IMR-90 (cell line): ENCODE measurements at regions not wholly inside any gene's neighbourhood (a gene's known extent, or its start where the extent isn't known, plus 50 kb on each side); places are given as distances from the start of the nearest gene placed in this dataset.

Source experiments
- ATAC-seq: fragments of 200-7000 bp; cut with Tn5 transposase; 2 replicates; pipeline ENCODE4 v1.9.1; 2020; ENCODE audit warnings: low read depth, mild to moderate bottlenecking, moderate library complexity
- BruUV-seq: library from RNA; stranded (reverse); fragments of 400-500 nt; replicated peaks from 2 replicates; lab custom pipeline; 2021; lab: Mats Ljungman, UMichigan
- CTCF ChIA-PET: fragments of 300-600 bp; formaldehyde crosslinking; extraction: SDS; loops from one replicate; lab custom pipeline; 2021; ENCODE audit warnings: antibody characterized with exemption; lab: Yijun Ruan, JAX
- POLR2A ChIA-PET: fragments of 300-600 bp; sonication (Branson Sonifier 250); formaldehyde crosslinking; loops from one replicate; lab custom pipeline; 2022; ENCODE audit warnings: antibody characterized with exemption; ENCODE audit not compliant: unreplicated experiment; lab: Charles Lee
- DNase-seq: peaks from one replicate; pipeline ENCODE4 v3.0.0; 2013
- H2AFZ ChIP-seq: replicated peaks from 2 replicates; pipeline ENCODE3; 2013; ENCODE audit warnings: low read length, mild to moderate bottlenecking; ENCODE audit not compliant: poor library complexity
- H2AK5ac ChIP-seq: 2 replicates; pipeline ENCODE4 v1.6.1; 2013; ENCODE audit warnings: low read depth, low read length, inconsistent platforms
- H2AK9ac ChIP-seq: replicated peaks from 2 replicates; pipeline ENCODE3; 2013; ENCODE audit warnings: mild to moderate bottlenecking, low read depth, low read length, moderate library complexity; ENCODE audit not compliant: poor library complexity
- H2BK120ac ChIP-seq: 2 replicates; pipeline ENCODE4 v1.6.1; 2013; ENCODE audit warnings: low read depth, low read length, inconsistent platforms
- H2BK15ac ChIP-seq: 3 replicates; pipeline ENCODE4 v1.6.1; 2013; ENCODE audit warnings: low read depth, low read length, inconsistent platforms
- H2BK20ac ChIP-seq: 2 replicates; pipeline ENCODE4 v1.6.1; 2013; ENCODE audit warnings: low read depth, mild to moderate bottlenecking, inconsistent platforms, low read length, moderate library complexity
- H2BK5ac ChIP-seq: 2 replicates; pipeline ENCODE4 v1.6.1; 2013; ENCODE audit warnings: mild to moderate bottlenecking, low read depth, low read length, inconsistent platforms; ENCODE audit not compliant: poor library complexity, severe bottlenecking
- H3K14ac ChIP-seq: replicated peaks from 2 replicates; pipeline ENCODE4 v1.6.1; 2013; ENCODE audit warnings: low read depth, low read length, inconsistent platforms
- H3K18ac ChIP-seq: 2 replicates; pipeline ENCODE4 v1.6.1; 2013; ENCODE audit warnings: low read depth, low read length, control low read depth
- H3K23ac ChIP-seq: 2 replicates; pipeline ENCODE4 v1.6.1; 2013; ENCODE audit warnings: low read depth, low read length, inconsistent platforms
- H3K27ac ChIP-seq: 2 replicates; pipeline ENCODE4 v1.5.1; 2013; ENCODE audit warnings: mild to moderate bottlenecking, control low read depth, low read length; ENCODE audit not compliant: insufficient read depth
- H3K27me3 ChIP-seq: 2 replicates; pipeline ENCODE4 v1.6.1; 2013; ENCODE audit warnings: low read length; ENCODE audit not compliant: control insufficient read depth, insufficient read depth
- H3K36me3 ChIP-seq: 2 replicates; pipeline ENCODE4 v1.6.1; 2013; ENCODE audit warnings: low read length, mixed read lengths; ENCODE audit not compliant: control insufficient read depth, insufficient read depth
- H3K4ac ChIP-seq: 2 replicates; pipeline ENCODE4 v1.6.1; 2013; ENCODE audit warnings: low read depth, low read length, inconsistent platforms
- H3K4me1 ChIP-seq: 2 replicates; pipeline ENCODE4 v1.6.1; 2013; ENCODE audit warnings: low read length, mixed read lengths; ENCODE audit not compliant: control insufficient read depth, insufficient read depth
- H3K4me2 ChIP-seq: 2 replicates; pipeline ENCODE4 v1.6.1; 2013; ENCODE audit warnings: low read depth, mild to moderate bottlenecking, control low read depth, low read length, moderate library complexity
- H3K4me3 ChIP-seq: 2 replicates; pipeline ENCODE4 v1.5.1; 2013; ENCODE audit warnings: low read depth, mild to moderate bottlenecking, control low read depth, low read length, moderate library complexity; ENCODE audit not compliant: insufficient read depth
- H3K56ac ChIP-seq: 2 replicates; pipeline ENCODE4 v1.6.1; 2013; ENCODE audit warnings: low read length, inconsistent platforms; ENCODE audit not compliant: insufficient read depth; ENCODE audit errors: extremely low read depth
- H3K79me1 ChIP-seq, 2 experiments: 2 replicates each; pipeline ENCODE4 v1.6.1; 2013; ENCODE audit warnings: low read length in 2 of 2, inconsistent platforms in 1 of 2, low read depth in 1 of 2
- H3K9ac ChIP-seq: 2 replicates; pipeline ENCODE4 v1.6.1; 2013; ENCODE audit warnings: low read depth, low read length, control low read depth
- H3K9me1 ChIP-seq: 2 replicates; pipeline ENCODE4 v1.6.1; 2013; ENCODE audit warnings: low read length, inconsistent platforms; ENCODE audit not compliant: insufficient read depth
- H3K9me3 ChIP-seq: 2 replicates; pipeline ENCODE4 v1.6.1; 2013; ENCODE audit warnings: low read length; ENCODE audit not compliant: control insufficient read depth, insufficient read depth
- H4K20me1 ChIP-seq: 2 replicates; pipeline ENCODE4 v1.6.1; 2013; ENCODE audit warnings: low read length, inconsistent platforms; ENCODE audit not compliant: insufficient read depth
- H4K5ac ChIP-seq: 2 replicates; pipeline ENCODE4 v1.6.1; 2013; ENCODE audit warnings: mild to moderate bottlenecking, low read depth, low read length, control low read depth
- H4K8ac ChIP-seq, 2 experiments: 2 replicates each; pipeline ENCODE4 v1.6.1; 2013; ENCODE audit warnings: low read depth in 2 of 2, low read length in 2 of 2, control low read depth in 1 of 2, inconsistent platforms in 1 of 2
- H4K91ac ChIP-seq: 2 replicates; pipeline ENCODE4 v1.6.1; 2013; ENCODE audit warnings: low read depth, low read length, inconsistent platforms; ENCODE audit not compliant: insufficient read depth
- BHLHE40 ChIP-seq: fragments of 150-350 bp; IDR thresholded peaks from 2 replicates; pipeline ENCODE4 v1.6.1; 2016; ENCODE audit warnings: mild to moderate bottlenecking, low read depth, low read length
- CEBPB ChIP-seq: IDR thresholded peaks from 2 replicates; pipeline ENCODE4 v1.6.1; 2012; ENCODE audit warnings: low read depth, low read length, improper control_type of control experiment
- CHD1 ChIP-seq: IDR thresholded peaks from 2 replicates; pipeline ENCODE4 v1.6.1; 2012; ENCODE audit warnings: low read depth, low read length, improper control_type of control experiment
- CTCF ChIP-seq: conservative IDR thresholded peaks from 2 replicates; pipeline ENCODE4 v1.5.1; 2012; ENCODE audit warnings: mild to moderate bottlenecking, low read depth, low read length, improper control_type of control experiment
- FOS ChIP-seq: fragments of 150-350 bp; IDR thresholded peaks from 2 replicates; pipeline ENCODE4 v1.6.1; 2016; ENCODE audit warnings: low read depth, low read length
- MAFK ChIP-seq: IDR thresholded peaks from 2 replicates; pipeline ENCODE4 v1.6.1; 2012; ENCODE audit warnings: low read depth, low read length, improper control_type of control experiment
- MAZ ChIP-seq: IDR thresholded peaks from 2 replicates; pipeline ENCODE4 v1.6.1; 2012; ENCODE audit warnings: low read depth, mild to moderate bottlenecking, low read length, improper control_type of control experiment, moderate library complexity, borderline replicate concordance
- MXI1 ChIP-seq: IDR thresholded peaks from 2 replicates; pipeline ENCODE4 v1.6.1; 2012; ENCODE audit warnings: low read depth, mild to moderate bottlenecking, low read length, moderate library complexity, borderline replicate concordance
- NFE2L2 ChIP-seq: fragments of 150-350 bp; IDR thresholded peaks from 2 replicates; pipeline ENCODE4 v1.6.1; 2016; ENCODE audit warnings: low read depth, mild to moderate bottlenecking, low read length
- POLR2A ChIP-seq: IDR thresholded peaks from 2 replicates; pipeline ENCODE4 v1.6.1; 2012; ENCODE audit warnings: mild to moderate bottlenecking, low read depth, low read length
- RAD21 ChIP-seq: IDR thresholded peaks from 2 replicates; pipeline ENCODE4 v1.6.1; 2012; ENCODE audit warnings: low read length, improper control_type of control experiment
- RCOR1 ChIP-seq: IDR thresholded peaks from 2 replicates; pipeline ENCODE4 v1.6.1; 2012; ENCODE audit warnings: mild to moderate bottlenecking, low read length, improper control_type of control experiment; ENCODE audit not compliant: insufficient replicate concordance
- RFX5 ChIP-seq: IDR thresholded peaks from 2 replicates; pipeline ENCODE4 v1.8.0; 2012; ENCODE audit warnings: low read depth, mild to moderate bottlenecking, low read length, moderate library complexity
- SMC3 ChIP-seq: fragments of 150-350 bp; IDR thresholded peaks from 2 replicates; pipeline ENCODE4 v1.6.1; 2016; ENCODE audit warnings: low read depth, mild to moderate bottlenecking, antibody characterized with exemption, low read length, moderate library complexity
- WGBS, 2 experiments: methylation state at CpG; one replicate each; pipeline versions ENCODE4 v1.1.5 to v1.1.7; 2013; ENCODE audit warnings: missing lambda C conversion rate in 2 of 2; ENCODE audit not compliant: insufficient read length in 1 of 2; ENCODE audit errors: extremely low coverage in 2 of 2; 5-methylcytosine and 5-hydroxymethylcytosine counted together
- dilution Hi-C: fragments of 300-500 bp; cut with HindIII; formaldehyde crosslinking; loops from one replicate; pipeline ENCODE4 v1.14.3; 2018; ENCODE audit warnings: low sequenced_read_pairs; ENCODE audit not compliant: unreplicated experiment
- in situ Hi-C: fragments of 300-500 bp; cut with MboI; formaldehyde crosslinking; loops from 3 replicates; pipeline ENCODE4 v1.14.3; 2019; ENCODE audit warnings: low sequenced_read_pairs, inconsistent platforms, mixed read lengths
- intact Hi-C: fragments of 100-400 bp; cut with micrococcal nuclease; formaldehyde crosslinking; loops from 2 replicates; pipeline ENCODE4 v1.10.0; 2022
- TF ChIP-seq, protein P1 (sequence below): fragments of 150-350 bp; IDR thresholded peaks from 2 replicates; pipeline ENCODE4 v1.6.1; 2016; ENCODE audit warnings: low read depth, mild to moderate bottlenecking, low read length, moderate library complexity, borderline replicate concordance
- TF ChIP-seq, protein P2 (sequence below): fragments of 150-350 bp; IDR thresholded peaks from 2 replicates; pipeline ENCODE4 v1.6.1; 2017; ENCODE audit warnings: mild to moderate bottlenecking, antibody characterized with exemption, low read length, low read depth

DNA sequence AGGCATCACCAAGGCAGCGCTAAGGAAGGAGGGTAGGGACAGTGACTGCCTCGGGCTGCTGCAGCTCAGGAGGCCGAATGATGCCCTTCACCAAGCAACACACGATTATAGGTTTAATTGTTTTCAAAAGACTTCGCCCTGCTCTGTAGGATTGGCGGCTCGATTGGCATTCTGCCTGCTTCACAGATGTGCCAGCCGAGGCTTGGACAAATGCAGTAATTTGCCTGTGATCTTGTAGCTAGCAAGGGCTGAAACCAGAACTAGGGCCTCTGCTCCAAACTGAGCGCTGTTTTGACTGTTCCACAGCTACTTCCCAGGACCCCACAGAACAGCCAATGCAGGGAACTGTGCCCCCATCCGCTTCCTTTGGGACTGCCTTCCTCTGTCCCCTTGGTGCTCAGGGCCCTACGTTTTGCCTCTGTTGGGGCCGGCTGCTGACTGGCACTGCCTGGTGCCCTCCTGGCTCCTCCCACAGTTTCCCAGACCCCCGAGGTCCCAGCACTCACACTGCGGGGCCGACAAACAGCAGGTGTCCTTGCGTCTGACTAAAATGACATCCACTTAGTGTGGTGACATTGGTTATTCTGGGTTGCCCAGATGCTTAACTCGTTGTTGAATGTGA lies 62.6 kb upstream of the EN2 start:
- Histone ChIP-seq H3K4me2 (no peak overlapping the region), H2BK120ac (no peak overlapping the region), H3K9me1 (no peaks in the 10 kb centered on the region), H3K79me1 (no peaks in the 10 kb centered on the region), H4K8ac (no peak overlapping the region), H3K18ac (no peak overlapping the region), H4K5ac (no peak overlapping the region), H2BK5ac (no peak overlapping the region), H3K27me3 (peaks cover 2% of the 10 kb centered on the region; the same call in 1 of the 2 replicates), H4K91ac (no peak overlapping the region), H3K9ac (no peak overlapping the region), H2AK5ac (no peak overlapping the region), H4K20me1 (no peaks in the 10 kb centered on the region), H3K4ac (no peak overlapping the region), H2BK15ac (no peak overlapping the region), H3K4me1 (no peaks in the 10 kb centered on the region), H3K14ac (no peak overlapping the region), H3K27ac (no peak overlapping the region), H3K4me3 (no peak overlapping the region), H3K56ac (no peak overlapping the region), H2AFZ (no peak overlapping the region), H2BK20ac (no peak overlapping the region), H3K9me3 (no peaks in the 10 kb centered on the region), H2AK9ac (no peak overlapping the region), H3K36me3 (no peaks in the 10 kb centered on the region), H3K23ac (no peak overlapping the region)
- dilution Hi-C loops: no loop called here
- no peak for ATAC-seq
- POLR2A ChIA-PET: no interaction called here
- no peak for DNase-seq
- BruUV-seq: no TSS peak
- CTCF ChIA-PET: no interaction called here
- intact Hi-C loops: no loop called here
- in situ Hi-C loops: loop anchor here (25.0 kb wide), 1 partner anchor 367 kb away; no protein-coding TSS in a partner anchor
- 70% methylated on average over 2 of the region's 17 CpGs; no CpG with 5 or more reads in 1 of the 2 experiments for WGBS, 2 experiments
- TF ChIP-seq FOS (no peak), RCOR1 (no peak), NFE2L2 (no peak), CTCF (no peak), MXI1 (no peak), BHLHE40 (no peak), CEBPB (no peak), CHD1 (no peak), SMC3 (no peak), MAZ (no peak), POLR2A (no peak), MAFK (no peak), RFX5 (no peak), RAD21 (no peak)
- TF ChIP-seq, protein P1, sequence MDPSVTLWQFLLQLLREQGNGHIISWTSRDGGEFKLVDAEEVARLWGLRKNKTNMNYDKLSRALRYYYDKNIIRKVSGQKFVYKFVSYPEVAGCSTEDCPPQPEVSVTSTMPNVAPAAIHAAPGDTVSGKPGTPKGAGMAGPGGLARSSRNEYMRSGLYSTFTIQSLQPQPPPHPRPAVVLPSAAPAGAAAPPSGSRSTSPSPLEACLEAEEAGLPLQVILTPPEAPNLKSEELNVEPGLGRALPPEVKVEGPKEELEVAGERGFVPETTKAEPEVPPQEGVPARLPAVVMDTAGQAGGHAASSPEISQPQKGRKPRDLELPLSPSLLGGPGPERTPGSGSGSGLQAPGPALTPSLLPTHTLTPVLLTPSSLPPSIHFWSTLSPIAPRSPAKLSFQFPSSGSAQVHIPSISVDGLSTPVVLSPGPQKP: no peak
- TF ChIP-seq, protein P2, sequence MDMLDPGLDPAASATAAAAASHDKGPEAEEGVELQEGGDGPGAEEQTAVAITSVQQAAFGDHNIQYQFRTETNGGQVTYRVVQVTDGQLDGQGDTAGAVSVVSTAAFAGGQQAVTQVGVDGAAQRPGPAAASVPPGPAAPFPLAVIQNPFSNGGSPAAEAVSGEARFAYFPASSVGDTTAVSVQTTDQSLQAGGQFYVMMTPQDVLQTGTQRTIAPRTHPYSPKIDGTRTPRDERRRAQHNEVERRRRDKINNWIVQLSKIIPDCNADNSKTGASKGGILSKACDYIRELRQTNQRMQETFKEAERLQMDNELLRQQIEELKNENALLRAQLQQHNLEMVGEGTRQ: no peak
